ENCODE measurements at regions not wholly inside any gene's neighbourhood (a gene's known extent, or its start where the extent isn't known, plus 50 kb on each side); places are given as distances from the start of the nearest gene placed in this dataset.

DNA sequence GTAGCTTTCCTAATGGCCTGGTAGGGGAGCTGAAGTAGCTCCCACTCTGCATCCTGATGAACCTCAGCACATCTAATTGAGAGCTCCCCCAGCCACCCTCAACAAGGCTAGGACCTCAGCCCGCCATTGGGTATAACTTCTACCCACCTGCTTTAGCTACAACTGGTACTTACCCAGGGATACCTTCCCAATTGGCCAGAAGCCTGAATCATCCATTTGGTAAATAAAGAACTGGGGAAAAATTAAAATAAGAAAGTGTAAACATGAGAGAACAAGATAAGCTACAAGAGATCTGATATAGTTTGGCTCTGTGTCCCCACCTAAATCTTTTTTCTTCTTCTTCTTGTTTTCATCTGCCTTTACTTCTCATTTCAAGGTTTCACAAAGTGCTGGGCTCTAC lies 372.0 kb downstream of the CMPK2 start:
- whole genome bisulfite sequencing (ENCODE audit: extremely low coverage, insufficient read length, low lambda C conversion rate) = no CpG with 5 or more reads among the region's 1 CpG
- Histone ChIP-seq H3K9me3 (ENCODE audit: control insufficient read depth, low read depth, low read length) (no peaks in the 10 kb centered on the region), H3K18ac (ENCODE audit: insufficient read length, low read depth, low read length) (no peak overlapping the region), H2AK5ac (ENCODE audit: insufficient read length, low read length) (no peak overlapping the region), H3T11ph (ENCODE audit: low read length) (no peak overlapping the region), H3K23me2 (ENCODE audit: insufficient read length, low read depth, low read length, poor library complexity, severe bottlenecking) (no peaks in the 10 kb centered on the region), H2BK12ac (ENCODE audit: insufficient read length, low read depth, low read length) (no peak overlapping the region), H4K91ac (ENCODE audit: insufficient read length, low read depth, low read length) (no peak overlapping the region), H2BK120ac (ENCODE audit: low read depth, low read length, poor library complexity, severe bottlenecking) (no peak overlapping the region), H3K4ac (ENCODE audit: low read depth, low read length) (no peak overlapping the region), H4K5ac (ENCODE audit: insufficient read length, low read depth, low read length) (no peak overlapping the region), H3K27ac (ENCODE audit: insufficient read length, low read depth, low read length) (no peak overlapping the region), H4K8ac (replicated peaks; ENCODE audit: insufficient read length, low read depth, low read length) (no peak overlapping the region), H2AFZ (ENCODE audit: low read length) (no peak overlapping the region), H2BK15ac (ENCODE audit: low read depth, low read length) (no peak overlapping the region), H3K4me1 (ENCODE audit: insufficient read depth, low read length) (no peaks in the 10 kb centered on the region), H3K4me2 (ENCODE audit: insufficient read depth, insufficient read length, low read length) (no peak overlapping the region), H3K23ac (ENCODE audit: insufficient read length, low read depth, low read length) (no peak overlapping the region), H3K56ac (ENCODE audit: insufficient read length, low read depth, low read length) (no peak overlapping the region), H4K20me1 (ENCODE audit: control insufficient read depth, insufficient read depth, insufficient read length) (no peaks in the 10 kb centered on the region), H3K14ac (ENCODE audit: insufficient read depth, low read length) (no peak overlapping the region), H3K9ac (ENCODE audit: extremely low read depth, insufficient read length, low read length) (no peak overlapping the region), H2BK5ac (ENCODE audit: insufficient read length, low read length) (no peak overlapping the region), H2BK20ac (ENCODE audit: low read depth, low read length, poor library complexity, severe bottlenecking) (no peak overlapping the region), H3K79me2 (ENCODE audit: insufficient read depth, low read length) (no peaks in the 10 kb centered on the region), H3K79me1 (ENCODE audit: insufficient read depth, low read depth, low read length, poor library complexity, severe bottlenecking) (no peaks in the 10 kb centered on the region), H3K27me3 (ENCODE audit: insufficient read depth, low read length) (no peaks in the 10 kb centered on the region)
- TF ChIP-seq, protein P1, sequence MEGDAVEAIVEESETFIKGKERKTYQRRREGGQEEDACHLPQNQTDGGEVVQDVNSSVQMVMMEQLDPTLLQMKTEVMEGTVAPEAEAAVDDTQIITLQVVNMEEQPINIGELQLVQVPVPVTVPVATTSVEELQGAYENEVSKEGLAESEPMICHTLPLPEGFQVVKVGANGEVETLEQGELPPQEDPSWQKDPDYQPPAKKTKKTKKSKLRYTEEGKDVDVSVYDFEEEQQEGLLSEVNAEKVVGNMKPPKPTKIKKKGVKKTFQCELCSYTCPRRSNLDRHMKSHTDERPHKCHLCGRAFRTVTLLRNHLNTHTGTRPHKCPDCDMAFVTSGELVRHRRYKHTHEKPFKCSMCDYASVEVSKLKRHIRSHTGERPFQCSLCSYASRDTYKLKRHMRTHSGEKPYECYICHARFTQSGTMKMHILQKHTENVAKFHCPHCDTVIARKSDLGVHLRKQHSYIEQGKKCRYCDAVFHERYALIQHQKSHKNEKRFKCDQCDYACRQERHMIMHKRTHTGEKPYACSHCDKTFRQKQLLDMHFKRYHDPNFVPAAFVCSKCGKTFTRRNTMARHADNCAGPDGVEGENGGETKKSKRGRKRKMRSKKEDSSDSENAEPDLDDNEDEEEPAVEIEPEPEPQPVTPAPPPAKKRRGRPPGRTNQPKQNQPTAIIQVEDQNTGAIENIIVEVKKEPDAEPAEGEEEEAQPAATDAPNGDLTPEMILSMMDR (conservative IDR thresholded peaks at IDR 0.05) = no peak
- H3K36me3 Mint-ChIP-seq (ENCODE audit: insufficient read depth in 1 of 3, low read depth in 3 of 3) = no peaks in the 10 kb centered on the region
- no peaks in the 10 kb centered on the region for H3K9me3 Mint-ChIP-seq
- no peaks in the 10 kb centered on the region for H3K27me3 Mint-ChIP-seq (ENCODE audit: low read depth)
- peaks cover 6 to 11% of the 10 kb centered on the region in 2 experiments for H3K4me1 Mint-ChIP-seq
- H3K27ac Mint-ChIP-seq = no peak overlapping the region
- H3K4me3 Mint-ChIP-seq = no peak overlapping the region
- DNase-seq = no peak

Data from H9 (cell line).